Umbilical cord (tissue), 1 donor: ENCODE measurements at regions not wholly inside any gene's neighbourhood (a gene's known extent, or its start where the extent isn't known, plus 50 kb on each side); places are given as distances from the start of the nearest gene placed in this dataset.
"Not testable (repeated sequence)": the region's sequence is repeated elsewhere in the genome, so short reads cannot be mapped to it uniquely, and the experiment has no call there.

Source experiments
- DNase-seq: peaks from one replicate; pipeline ENCODE4 v3.0.0-alpha.2; 2015; ENCODE audit warnings: low spot score

DNA sequence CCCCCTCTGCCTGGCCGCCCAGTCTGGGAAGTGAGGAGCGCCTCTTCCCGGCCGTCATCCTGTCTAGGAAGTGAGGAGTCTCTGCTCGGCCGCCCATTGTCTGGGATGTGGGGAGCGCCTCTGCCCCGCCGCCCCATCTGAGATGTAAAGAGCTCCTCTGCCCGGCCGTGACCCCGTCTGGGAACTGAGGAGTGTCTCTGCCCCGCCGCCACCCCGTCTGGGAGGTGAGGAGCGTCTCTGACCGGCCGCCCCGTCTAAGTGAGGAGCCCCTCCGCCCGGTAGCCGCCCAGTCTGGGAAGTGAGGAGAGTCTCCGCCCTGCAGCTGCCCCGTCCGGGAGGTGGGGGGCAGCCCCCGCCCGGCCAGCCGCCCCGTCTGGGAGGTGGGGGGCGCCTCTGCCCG is 228.9 kb downstream of the RPIA start:
- not testable (repeated sequence) for DNase-seq

GRCh38 chr2:88924533-88924932 is 233.1 kb downstream of the RPIA start:
- DNase-seq = no peak

GRCh38 chr2:88925770-88926462 is 234.4 kb downstream of the RPIA start:
- DNase-seq = no peak

DNA sequence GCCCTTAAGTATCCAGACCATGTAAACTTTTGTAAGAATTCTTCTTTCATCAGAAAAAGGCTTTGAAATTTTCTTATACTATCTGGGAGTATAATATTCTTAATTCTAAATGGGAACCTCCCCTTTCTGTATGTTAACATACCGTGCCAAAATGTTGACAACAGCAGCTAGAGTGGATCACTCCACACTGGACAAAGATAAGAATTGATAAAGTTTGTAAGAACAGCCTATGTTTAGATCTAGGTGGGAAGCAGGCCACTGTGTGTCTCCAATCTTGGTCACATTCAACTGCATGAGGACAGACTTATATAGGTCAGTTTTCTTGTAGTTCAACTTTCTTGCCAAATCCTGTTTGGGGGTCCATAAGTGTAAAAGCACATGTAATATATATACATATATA is 235.7 kb downstream of the RPIA start:
- DNase-seq = no peak

GRCh38 chr2:88930659-88931058 is 239.2 kb downstream of the RPIA start:
- no peak for DNase-seq

DNA sequence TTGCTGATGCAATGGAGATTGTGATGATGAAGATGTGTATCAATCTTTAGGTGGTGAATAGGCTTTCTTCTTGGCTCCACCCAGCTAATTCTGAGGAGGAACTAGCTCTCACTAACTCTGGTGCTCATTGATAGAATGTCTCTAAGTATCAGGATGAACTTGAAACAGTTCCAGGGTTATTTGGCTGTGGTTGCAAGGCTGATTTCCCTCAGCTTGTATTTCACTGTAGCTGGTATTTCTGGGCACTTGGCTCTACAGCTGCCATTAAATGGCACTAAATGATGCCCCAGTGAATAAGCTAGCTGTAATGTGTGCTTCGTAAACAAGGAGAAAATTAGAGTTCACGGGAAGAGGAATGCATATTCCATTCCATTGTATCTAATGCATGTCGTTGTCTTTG is 241.2 kb downstream of the RPIA start:
- DNase-seq = no peak

DNA sequence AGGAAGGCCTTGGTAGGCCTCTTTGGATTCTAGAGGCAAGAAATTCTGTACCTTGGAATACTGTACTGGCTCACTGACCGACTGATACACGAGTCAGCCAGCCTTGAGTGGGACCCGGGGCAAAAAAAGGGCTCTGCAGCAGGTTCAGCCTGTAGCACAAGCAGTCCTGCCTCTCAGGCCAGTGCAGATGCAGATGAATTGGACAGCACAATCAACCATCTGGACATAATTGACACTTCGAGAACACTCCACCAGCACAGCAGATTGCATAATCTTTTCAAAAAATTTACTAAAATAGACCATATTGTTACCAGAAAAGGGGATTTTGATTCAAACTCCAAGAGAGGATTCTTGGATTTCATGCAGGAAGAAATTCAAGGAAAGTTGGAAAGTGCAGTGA is 241.6 kb downstream of the RPIA start:
- no peak for DNase-seq

- DNase-seq = peak; percentile 17
These were observed 242.5 kb downstream of the RPIA start for GRCh38 chr2:88933980-88934379.

DNA sequence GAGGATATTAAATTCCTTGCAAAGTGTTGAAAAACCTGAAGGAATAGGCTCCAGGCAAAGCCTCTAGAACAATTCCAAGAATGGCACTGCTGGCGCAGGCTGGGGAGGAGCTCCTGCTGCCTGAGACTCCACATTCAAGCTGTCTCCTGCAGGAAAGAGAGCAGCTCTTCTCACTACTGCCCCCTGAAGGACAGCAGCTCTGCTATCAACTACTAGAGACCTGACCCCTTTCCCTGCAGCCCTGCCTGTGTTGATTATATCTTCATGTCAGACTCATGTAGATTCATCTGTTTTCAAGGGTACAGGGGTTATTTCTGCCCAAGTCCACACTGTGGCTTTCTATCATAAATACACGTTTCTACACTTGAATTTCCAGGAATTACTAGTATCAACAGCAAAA is 249.7 kb downstream of the RPIA start:
- not testable (repeated sequence) for DNase-seq

- DNase-seq = no peak
These were observed 251.3 kb downstream of the RPIA start for GRCh38 chr2:88942798-88943197.

DNA sequence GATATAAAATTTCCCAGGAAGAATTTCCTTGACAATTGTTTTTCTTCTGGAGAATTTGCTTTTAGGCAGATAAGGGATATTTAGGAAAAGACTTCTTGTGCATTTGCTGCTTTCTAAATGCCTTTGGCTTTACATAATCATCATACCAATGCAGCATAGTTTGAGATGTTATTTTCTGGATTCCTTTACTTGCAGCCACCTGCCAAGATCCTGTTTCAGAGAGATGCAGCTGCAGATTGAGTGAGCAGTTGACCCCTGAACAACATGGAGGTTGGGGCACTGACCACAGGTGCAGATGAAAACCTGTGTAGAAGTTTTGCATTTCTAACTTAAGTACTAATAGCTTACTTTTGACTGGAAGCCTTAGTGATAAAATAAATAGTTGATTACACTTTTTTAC is 257.9 kb downstream of the RPIA start:
- DNase-seq = no peak

GRCh38 chr2:88950010-88950409 is 258.5 kb downstream of the RPIA start:
- no peak for DNase-seq

DNA sequence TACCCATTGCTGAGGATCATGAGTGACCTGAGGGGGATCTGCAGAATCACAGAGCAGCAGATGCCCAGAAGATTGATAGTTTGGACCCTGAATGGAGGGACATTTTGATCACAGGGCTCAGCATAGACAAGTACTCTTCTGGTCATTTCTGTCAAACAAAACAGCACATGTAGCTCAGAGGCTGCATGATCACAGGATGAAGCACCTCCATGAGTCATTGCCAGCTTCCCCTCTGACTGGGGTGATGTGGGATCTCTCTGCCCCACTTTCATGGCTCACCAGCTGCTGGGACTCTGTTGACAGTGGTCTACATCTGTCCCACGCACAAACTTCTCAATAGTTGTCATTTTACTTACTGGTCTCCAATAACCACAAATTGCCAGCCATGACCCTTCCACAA is 264.1 kb downstream of the RPIA start:
- DNase-seq = no peak

- no peak for DNase-seq
These were observed 268.2 kb downstream of the RPIA start for GRCh38 chr2:88959480-88960204.

DNA sequence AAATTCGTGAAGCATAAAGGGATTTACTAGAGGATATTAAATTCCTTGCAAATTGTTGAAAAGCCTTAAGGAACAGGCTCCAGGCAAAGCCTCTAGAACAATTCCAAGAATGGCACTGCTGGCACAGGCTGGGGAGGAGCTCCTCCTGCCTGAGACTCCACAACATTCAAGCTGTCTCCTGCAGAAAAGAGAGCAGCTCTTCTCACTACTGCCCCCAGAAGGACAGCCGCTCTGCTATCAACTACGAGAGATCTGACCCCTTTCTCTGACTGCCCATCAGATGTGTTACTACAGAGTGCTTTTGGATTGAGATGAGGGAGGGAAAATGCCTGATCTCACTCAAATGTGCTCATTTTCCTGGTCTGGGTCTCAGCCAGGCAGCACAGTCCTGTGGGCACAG is 269.9 kb downstream of the RPIA start:
- not testable (repeated sequence) for DNase-seq

DNA sequence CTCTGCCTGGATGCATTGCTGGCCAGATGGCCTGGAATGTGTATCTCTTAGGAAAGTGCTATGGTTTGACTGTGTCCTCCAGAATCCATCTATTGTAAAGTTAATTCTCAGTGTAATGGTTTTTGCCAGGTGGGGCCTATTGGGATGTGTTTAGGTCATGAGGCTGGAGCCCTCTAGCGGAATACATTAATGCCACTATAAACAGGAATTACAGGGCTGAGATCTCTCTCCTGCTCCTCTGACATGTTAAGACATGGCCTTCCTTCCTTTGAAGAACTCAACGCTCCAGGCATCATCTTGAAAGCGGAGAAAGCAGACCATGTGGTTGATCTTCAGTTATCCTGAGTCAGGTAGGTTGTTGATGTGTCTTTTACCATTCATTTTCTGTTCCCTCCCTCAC is 276.4 kb downstream of the RPIA start:
- peak; percentile 25 for DNase-seq

GRCh38 chr2:88978011-88978410 is 286.5 kb downstream of the RPIA start:
- DNase-seq = not testable (repeated sequence)

- DNase-seq = not testable (repeated sequence)
These were observed 287.0 kb downstream of the RPIA start for GRCh38 chr2:88978446-88978845.

DNA sequence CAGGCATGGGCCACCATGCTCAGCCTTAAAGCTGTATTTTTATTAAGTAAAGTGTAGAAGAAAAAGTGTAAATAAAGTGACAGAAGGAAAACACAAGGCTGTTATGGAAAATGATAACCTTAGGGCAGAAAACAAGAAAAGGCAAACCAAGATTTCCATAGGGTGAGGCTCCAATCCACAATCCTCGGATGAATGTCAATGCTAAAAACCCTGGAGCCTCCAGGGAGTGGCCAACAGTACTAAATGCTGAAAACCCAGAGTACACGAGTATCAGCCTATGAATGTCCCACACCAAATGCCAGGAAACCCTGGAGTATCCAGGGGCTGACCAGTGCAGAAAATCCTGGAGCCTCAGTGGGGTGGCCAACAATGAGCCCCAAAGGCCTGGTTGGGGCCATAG is 292.6 kb downstream of the RPIA start:
- DNase-seq = not testable (repeated sequence)

GRCh38 chr2:88986721-88987330 is 295.4 kb downstream of the RPIA start:
- not testable (repeated sequence) for DNase-seq

DNA sequence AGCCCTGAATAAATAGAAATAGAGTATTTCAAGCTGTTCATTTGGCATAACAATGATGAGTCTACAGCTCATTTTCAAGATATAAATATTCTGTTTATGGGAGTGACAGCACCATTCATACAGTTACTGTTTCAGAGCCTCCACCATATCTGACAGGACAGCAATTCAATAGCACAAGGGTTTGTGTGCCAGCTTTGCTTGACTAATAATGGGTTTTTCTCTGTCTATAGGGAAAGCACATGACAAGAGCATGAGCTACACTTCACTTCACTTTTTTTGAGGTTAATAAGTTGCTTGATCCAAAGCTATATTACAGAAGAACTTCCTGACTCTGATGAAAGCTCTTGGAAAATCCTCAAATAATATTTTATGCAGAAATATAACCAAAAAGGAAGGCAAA is 297.1 kb downstream of the RPIA start:
- not testable (repeated sequence) for DNase-seq

- DNase-seq = not testable (repeated sequence)
These were observed 301.3 kb downstream of the RPIA start for GRCh38 chr2:88992819-88993218.

GRCh38 chr2:88994856-88995255 is 303.4 kb downstream of the RPIA start:
- DNase-seq = not testable (repeated sequence)
